Right lobe of liver (tissue), 6 donors: ENCODE measurements at regions not wholly inside any gene's neighbourhood (a gene's known extent, or its start where the extent isn't known, plus 50 kb on each side); places are given as distances from the start of the nearest gene placed in this dataset.
A peak's percentile ranks its signal among the peaks of the same experiment; 100 is the strongest.

Source experiments
- ATAC-seq, 4 donors: fragments of 200-7000 bp; cut with Tn5 transposase; one replicate each; pipeline ENCODE4 v1.9.1; 2020; ENCODE audit warnings: mild to moderate bottlenecking in 4 of 4, moderate library complexity in 4 of 4
- DNase-seq, 3 donors: peaks; one replicate each; pipeline ENCODE4 v3.0.0-alpha.2; 2020
- H3K27ac ChIP-seq, 3 donors: fragments of 200-600 bp; one replicate each; pipeline ENCODE4 v1.8.0; 2022
- H3K27me3 ChIP-seq, 2 donors: fragments of 200-600 bp; one replicate each; pipeline ENCODE4 v1.8.0; 2022
- H3K36me3 ChIP-seq, 4 donors: fragments of 200-600 bp; sonication (generic) in 1 of 4; one replicate each; pipeline versions ENCODE4 v1.5.1 to v1.8.0; 2017 to 2022; ENCODE audit warnings: control low read depth in 1 of 4
- H3K4me1 ChIP-seq, 4 donors: fragments of 200-600 bp; sonication (generic) in 1 of 4; one replicate each; pipeline versions ENCODE4 v1.5.1 to v1.8.0; 2017 to 2022; ENCODE audit warnings: control low read depth in 1 of 4
- H3K4me3 ChIP-seq, 3 donors: fragments of 200-600 bp; one replicate each; pipeline ENCODE4 v1.8.0; 2022
- H3K9me3 ChIP-seq, 4 donors: fragments of 200-600 bp; sonication (generic) in 1 of 4; one replicate each; pipeline versions ENCODE4 v1.5.1 to v1.8.0; 2017 to 2022; ENCODE audit warnings: control low read depth in 1 of 4
- POLR2A ChIP-seq: fragments of 450-650 bp; IDR thresholded peaks from one replicate; pipeline ENCODE4 v1.6.1; 2017; ENCODE audit warnings: antibody characterized with exemption, mild to moderate bottlenecking
- WGBS: methylation state at CpG from one replicate; pipeline ENCODE4 v1.1.6; 2018; ENCODE audit warnings: low coverage, low lambda C conversion rate; ENCODE audit not compliant: insufficient coverage; ENCODE audit errors: missing lambda C conversion rate; 5-methylcytosine and 5-hydroxymethylcytosine counted together
- intact Hi-C, 2 donors: fragments of 100-400 bp; cut with DNase I; formaldehyde crosslinking; loops; one replicate each; pipeline versions ENCODE4 v1.11.2 to v1.14.1; 2022
- TF ChIP-seq, protein P1 (sequence below), 4 donors: fragments of 200-600 bp in 3 of 4; fragments of 450-650 bp in 1 of 4; IDR thresholded peaks; one replicate each; pipeline versions ENCODE4 v1.5.1 to v1.8.0; 2016 to 2022; ENCODE audit warnings: antibody characterized with exemption in 4 of 4, mild to moderate bottlenecking in 2 of 4
- donor health status: DM: no; HTN: yes; CAD: no.
- donor health status: DM: no; HTN: no; CAD: no.
- donor health status: DM: no; HTN: no; CAD: no.
- donor health status: DM: no; HTN: yes; CAD: no.
- donor health status: DM: no; HTN: yes; CAD: no.

DNA sequence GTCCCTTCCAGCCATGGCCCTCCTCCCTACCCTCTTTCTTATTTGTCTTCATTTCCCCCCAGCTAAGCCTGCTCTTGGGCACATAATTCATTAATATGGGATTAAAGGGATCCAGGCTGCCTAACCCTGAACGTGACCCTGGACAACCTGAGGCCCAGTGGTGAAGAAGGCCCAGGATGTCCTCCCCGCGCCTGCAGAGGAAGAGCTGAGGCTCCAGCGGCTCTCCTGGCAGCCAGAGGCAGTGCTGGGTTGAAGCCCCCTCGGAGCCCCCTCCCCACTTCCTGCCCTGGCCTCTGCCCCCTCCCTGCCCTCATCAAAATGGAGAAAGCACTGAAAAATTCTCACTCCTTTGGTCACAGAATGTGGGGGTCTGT, 96.5 kb upstream of the ATP2B2 start:
- whole genome bisulfite sequencing, result 33% methylated on average over 1 of the region's 5 CpGs
- intact Hi-C loops, result no loop called here
- no peaks in the 10 kb centered on the region for H3K27me3 ChIP-seq

DNA sequence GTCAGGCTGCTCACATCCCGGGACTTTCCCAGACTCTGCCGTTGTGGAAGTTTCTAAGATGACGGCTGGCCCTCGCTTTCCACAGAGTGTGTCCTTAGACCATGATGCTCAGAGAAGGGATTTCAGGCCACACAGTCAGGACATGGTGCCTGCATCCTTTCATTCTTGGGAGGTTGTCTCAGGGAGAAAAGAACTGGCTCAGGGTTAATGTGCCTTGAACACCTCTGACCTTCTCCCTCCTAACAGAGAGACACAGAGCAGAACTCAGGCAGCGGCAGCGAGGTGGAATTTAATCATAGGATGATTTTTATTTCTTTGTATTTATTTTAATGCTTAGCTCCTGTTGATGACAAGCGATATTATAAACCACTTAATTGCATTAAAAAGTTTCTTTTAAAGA, 96.9 kb upstream of the ATP2B2 start:
- Histone ChIP-seq H3K36me3 (no peaks in the 10 kb centered on the region), H3K4me1 (peaks cover 0 to 24% (median 9%) of the 10 kb centered on the region in 4 donors), H3K27me3 (no peaks in the 10 kb centered on the region), H3K9me3 (no peaks in the 10 kb centered on the region), H3K27ac (no peak overlapping the region), H3K4me3 (no peak overlapping the region)
- TF ChIP-seq POLR2A, result no peak
- WGBS, result 89% methylated on average over 3 of the region's 7 CpGs
- no peak for ATAC-seq
- no peak for DNase-seq
- intact Hi-C loops, result no loop called here

More for the DNA sequence above, 96.5 kb upstream of the ATP2B2 start:
- Histone ChIP-seq H3K4me3 (no peak overlapping the region), H3K27ac (no peak overlapping the region), H3K9me3 (no peaks in the 10 kb centered on the region), H3K4me1 (peaks cover 0 to 24% (median 9%) of the 10 kb centered on the region in 4 donors), H3K36me3 (no peaks in the 10 kb centered on the region)
- ATAC-seq, result no peak
- DNase-seq, result no peak
- TF ChIP-seq POLR2A, result no peak
- TF ChIP-seq, protein P1, sequence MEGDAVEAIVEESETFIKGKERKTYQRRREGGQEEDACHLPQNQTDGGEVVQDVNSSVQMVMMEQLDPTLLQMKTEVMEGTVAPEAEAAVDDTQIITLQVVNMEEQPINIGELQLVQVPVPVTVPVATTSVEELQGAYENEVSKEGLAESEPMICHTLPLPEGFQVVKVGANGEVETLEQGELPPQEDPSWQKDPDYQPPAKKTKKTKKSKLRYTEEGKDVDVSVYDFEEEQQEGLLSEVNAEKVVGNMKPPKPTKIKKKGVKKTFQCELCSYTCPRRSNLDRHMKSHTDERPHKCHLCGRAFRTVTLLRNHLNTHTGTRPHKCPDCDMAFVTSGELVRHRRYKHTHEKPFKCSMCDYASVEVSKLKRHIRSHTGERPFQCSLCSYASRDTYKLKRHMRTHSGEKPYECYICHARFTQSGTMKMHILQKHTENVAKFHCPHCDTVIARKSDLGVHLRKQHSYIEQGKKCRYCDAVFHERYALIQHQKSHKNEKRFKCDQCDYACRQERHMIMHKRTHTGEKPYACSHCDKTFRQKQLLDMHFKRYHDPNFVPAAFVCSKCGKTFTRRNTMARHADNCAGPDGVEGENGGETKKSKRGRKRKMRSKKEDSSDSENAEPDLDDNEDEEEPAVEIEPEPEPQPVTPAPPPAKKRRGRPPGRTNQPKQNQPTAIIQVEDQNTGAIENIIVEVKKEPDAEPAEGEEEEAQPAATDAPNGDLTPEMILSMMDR (IDR thresholded peaks at IDR 0.05), result no peak

DNA sequence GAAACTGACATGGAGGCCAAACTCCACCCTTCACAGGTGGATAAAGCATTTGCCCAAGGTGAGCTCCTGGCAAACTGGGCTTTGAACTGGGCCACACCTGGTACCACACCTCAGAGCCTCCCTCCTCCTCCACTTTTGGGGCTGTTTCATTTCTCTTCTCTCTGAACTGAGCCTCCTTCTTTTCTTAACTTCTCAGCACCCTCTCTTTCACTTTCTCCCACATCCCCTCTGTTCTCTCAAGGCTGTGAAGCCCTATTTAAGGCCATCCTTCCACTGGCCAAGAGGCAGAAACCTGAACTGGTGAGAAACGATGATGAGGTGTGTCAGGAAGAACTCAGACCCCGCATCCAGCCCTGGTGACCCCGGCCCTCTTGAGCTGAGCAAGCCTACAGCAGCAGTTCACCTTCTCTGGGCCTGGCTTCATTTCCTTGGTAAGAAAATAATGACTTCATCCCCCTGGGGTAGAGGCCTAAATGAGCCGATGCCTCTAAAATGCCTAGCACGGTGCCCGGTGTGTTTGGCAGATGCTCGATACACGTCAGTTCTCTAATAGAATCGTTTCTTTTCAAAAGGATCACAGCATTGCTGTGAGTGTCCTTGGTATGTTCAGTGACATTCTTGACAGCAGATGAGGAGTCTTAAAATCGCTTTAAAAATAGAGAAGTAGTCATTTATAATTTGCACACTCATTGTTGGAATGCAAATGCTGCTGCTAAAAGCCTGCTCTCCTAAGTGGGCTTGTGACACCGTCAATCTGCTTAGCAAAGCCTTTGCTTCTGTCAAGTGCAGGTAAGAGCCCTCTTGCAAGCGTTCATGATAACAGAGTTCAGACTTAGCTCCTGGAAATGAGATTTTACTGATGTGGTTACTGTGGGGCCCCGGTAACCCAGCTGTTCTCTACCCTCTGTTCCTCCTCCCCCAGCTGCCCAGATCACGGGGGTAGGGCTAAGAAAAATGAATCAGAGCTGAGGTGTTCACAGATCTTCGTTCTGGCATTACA, 97.7 kb upstream of the ATP2B2 start:
- Histone ChIP-seq H3K4me3 (no peak overlapping the region), H3K9me3 (no peaks in the 10 kb centered on the region), H3K27ac (no peak overlapping the region), H3K27me3 (no peaks in the 10 kb centered on the region), H3K4me1 (peaks cover 0 to 24% (median 9%) of the 10 kb centered on the region in 4 donors), H3K36me3 (no peaks in the 10 kb centered on the region)
- intact Hi-C loops, result no loop called here
- WGBS, result 62% methylated on average over 12 of the region's 15 CpGs
- no peak for DNase-seq
- TF ChIP-seq, protein P1 (IDR thresholded peaks at IDR 0.05), result no peak
- TF ChIP-seq POLR2A, result no peak
- ATAC-seq, result no peak

DNA sequence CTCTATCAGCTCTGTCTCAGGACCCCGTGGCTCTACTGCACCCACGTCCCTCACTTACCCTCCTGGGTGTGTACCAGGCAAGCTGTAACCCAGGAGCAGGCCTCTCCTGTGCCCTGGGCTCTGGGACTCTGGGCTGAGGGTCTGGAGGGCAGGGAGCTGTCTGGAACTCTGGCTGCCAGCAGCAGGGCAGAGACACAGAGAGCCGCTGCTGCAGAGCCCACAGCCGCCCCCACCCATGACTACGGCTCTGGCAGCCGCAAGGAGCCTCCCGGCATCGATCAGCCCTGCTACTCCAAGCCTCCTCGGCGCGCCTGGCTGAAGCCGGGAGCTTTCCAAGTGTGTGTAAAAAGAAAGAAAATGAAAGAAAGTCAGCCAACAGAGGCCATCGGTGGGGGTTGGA, 103.7 kb upstream of the ATP2B2 start:
- no peaks in the 10 kb centered on the region for H3K27me3 ChIP-seq
- H3K4me3 ChIP-seq, result no peak overlapping the region
- 44% methylated on average over 7 of the region's 13 CpGs for WGBS
- H3K27ac ChIP-seq, result no peak overlapping the region
- no peak for TF ChIP-seq POLR2A
- TF ChIP-seq, protein P1 (IDR thresholded peaks at IDR 0.05), result no peak
- H3K9me3 ChIP-seq, result no peaks in the 10 kb centered on the region
- H3K4me1 ChIP-seq, result no peaks in the 10 kb centered on the region
- ATAC-seq, result peak in 3 of 4 donors; percentile 16 to 26 (median 23)
- no peak for DNase-seq
- intact Hi-C loops, result no loop called here
- H3K36me3 ChIP-seq, result no peaks in the 10 kb centered on the region

DNA sequence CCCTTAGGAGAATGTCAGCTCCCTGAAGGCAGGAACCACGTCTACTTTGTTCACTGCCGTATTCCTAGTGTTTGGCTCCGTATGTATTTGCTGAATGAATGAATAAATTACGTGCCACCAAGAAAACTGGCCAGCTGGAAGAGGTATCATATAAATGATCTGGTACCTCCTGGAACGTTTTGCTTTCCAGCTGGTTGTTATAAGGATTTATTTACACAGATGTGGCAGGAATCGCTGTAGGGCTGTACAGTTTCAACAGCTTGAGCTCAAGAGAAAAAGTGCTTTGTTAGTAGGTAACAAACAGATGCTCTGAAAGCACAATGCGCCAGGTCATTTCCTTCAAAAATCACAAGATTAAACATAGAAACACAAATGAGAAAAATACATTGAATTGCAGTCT, 108.8 kb upstream of the ATP2B2 start:
- intact Hi-C loops, result no loop called here
- DNase-seq, result no peak
- Histone ChIP-seq H3K4me3 (no peak overlapping the region), H3K27me3 (no peaks in the 10 kb centered on the region), H3K27ac (no peak overlapping the region), H3K9me3 (no peaks in the 10 kb centered on the region), H3K4me1 (no peaks in the 10 kb centered on the region), H3K36me3 (no peaks in the 10 kb centered on the region)
- no peak for TF ChIP-seq POLR2A
- TF ChIP-seq, protein P1 (IDR thresholded peaks at IDR 0.05), result no peak
- ATAC-seq, result no peak
- WGBS, result 75% methylated on average over 7 of the region's 7 CpGs
